ENCODE measurements at regions not wholly inside any gene's neighbourhood (a gene's known extent, or its start where the extent isn't known, plus 50 kb on each side); places are given as distances from the start of the nearest gene placed in this dataset.

- no peak for FAIRE-seq
These were observed 659.4 kb upstream of the CAMK1G start for GRCh38 chr1:208923946-208924720.

- no peak for FAIRE-seq
These were observed 658.6 kb upstream of the CAMK1G start for GRCh38 chr1:208924928-208925327.

DNA sequence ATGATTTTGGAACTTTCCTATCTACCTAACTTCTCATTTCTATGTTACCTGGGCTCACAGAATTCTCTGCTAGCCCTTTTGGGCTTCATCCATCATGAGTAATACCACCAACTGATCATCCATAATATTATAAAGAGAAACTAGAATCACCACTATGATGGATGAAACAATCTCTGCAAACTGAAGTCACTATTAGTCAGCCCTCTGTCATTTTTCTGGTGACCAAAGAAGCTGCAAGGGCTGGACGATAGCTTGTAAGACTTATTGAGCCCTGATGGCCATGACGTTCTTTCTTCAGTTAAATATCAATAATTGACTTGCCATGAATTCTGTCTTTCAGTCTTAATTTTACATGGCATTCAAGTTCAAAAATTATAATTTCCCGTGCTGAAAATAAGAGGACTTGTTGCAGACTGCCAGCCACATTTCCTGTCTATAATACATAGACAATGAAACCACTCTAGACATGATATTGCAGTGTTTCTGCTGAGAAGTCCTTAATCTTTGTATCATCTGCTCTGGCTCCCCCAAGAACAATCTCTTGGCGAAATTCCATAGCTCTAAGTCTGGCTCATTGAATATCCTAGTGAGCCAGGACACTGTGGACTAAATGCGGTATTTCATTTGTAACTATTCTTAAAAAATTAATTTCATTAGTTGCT is 655.0 kb upstream of the CAMK1G start:
- no peak for FAIRE-seq

GRCh38 chr1:208929575-208929974 is 653.9 kb upstream of the CAMK1G start:
- FAIRE-seq: no peak

GRCh38 chr1:208931936-208932335 is 651.6 kb upstream of the CAMK1G start:
- no peak for FAIRE-seq

DNA sequence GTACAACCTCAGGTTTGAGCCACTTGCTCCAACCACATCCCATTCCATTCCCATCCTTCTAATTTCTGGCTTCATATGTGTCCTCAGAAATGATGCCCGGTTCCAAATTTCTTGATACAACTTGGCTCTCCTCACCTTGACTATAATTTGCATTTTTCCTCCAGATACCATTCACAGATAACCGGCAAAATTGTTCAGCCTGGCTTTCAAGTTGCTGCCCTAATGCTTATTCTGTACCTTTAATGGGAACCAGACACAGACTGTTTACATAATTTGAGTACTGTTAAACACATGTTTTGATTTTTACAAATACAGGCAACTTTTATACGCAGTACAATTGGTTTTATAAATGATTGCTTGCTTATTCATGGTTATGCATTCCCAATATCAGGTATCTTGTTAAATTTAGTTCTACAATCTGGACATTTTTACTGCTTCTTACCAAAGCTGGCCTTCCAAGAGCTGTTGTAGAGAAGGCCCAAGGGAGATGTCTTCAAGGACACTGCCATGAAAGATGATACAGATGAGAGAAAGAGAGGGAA is 649.5 kb upstream of the CAMK1G start:
- peak; percentile 54 for FAIRE-seq

- FAIRE-seq: no peak
These were observed 648.6 kb upstream of the CAMK1G start for GRCh38 chr1:208934933-208935332.

DNA sequence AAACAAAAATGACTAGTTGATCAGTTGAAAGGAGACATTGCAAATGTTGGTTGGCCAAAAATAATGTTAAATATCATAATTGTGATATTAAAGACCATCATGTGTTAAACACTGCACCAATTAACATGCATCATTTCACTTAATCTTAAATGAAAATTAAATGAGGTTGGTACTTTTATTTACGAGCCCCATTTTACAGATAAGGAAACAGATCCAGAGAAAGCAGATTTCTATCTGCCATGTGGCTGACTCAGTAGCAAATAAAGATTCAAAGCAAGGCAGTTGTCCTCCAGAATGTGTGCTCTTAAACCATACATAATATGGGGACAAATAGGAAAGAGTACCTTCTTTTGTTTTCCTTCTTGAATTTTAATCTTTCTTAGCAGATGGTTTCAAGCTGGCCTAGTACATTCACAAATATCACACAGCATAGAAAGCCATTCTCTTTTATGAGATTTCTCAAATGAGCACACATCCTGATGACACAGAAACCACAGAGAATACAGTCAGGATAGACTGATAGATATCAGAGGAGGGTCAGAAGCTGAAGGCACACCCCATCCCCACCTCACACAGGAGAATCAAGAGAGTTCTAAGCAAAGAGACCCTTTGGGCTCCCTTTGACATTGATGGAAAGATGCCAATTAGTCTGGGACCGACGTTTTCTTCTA is 647.9 kb upstream of the CAMK1G start:
- FAIRE-seq: no peak

- FAIRE-seq: no peak
These were observed 643.9 kb upstream of the CAMK1G start for GRCh38 chr1:208939537-208940085.

DNA sequence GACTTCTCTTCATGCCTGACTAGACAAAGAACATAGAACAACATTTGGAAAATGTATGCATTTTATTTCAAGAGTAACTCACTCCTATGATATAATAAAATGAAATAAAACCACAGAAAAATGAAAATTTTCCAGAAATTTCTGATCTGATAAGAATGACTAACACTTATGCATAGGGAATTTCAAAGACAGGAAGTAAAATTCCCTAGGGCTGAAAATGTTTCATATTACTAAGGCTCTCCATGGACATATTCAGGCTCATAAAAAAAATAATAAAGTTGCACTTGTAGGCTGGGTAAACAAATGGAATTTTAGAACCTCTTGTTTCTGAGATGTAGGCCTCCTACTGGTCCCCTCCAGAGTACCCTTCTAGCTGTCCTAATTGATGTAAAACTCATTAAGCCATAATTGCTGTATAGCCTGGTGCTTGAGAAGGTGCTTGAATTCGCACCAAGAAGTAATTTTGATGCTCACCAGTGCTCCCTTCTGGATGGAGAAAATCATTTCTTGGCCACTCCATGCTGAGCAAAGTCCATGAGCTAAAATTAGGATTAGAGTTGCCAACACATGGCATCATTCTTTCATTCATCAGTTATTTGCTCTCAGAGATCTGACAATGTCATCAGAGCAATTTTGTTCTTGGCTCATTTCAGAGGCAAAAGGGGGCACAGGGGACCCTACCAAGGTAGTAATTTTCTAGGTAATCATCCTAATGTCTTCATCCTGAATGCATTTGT is 641.0 kb upstream of the CAMK1G start:
- FAIRE-seq: no peak

DNA sequence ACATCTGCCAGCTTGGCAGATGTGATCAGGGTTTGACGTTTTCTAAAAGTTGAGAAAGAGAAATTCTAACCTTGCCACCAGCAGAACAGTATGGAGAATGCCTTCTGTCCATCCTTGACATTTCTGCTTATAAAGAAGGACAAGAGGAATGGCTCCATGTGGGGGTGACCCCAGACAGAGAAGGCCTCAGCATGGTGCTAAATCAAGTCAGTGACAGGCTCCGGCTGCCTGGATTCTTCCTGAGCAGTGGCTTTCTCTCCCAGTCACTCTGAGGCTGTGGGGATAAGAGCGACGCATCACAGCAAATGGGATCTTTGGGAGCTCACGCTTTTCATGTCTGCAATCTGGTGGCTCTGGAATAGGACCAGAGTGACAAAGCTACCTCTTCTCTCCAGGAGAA is 640.2 kb upstream of the CAMK1G start:
- FAIRE-seq: no peak

GRCh38 chr1:208944981-208945451 is 638.5 kb upstream of the CAMK1G start:
- peak; percentile 29 for FAIRE-seq

- FAIRE-seq: no peak
These were observed 633.3 kb upstream of the CAMK1G start for GRCh38 chr1:208950206-208950605.

- no peak for FAIRE-seq
These were observed 632.4 kb upstream of the CAMK1G start for GRCh38 chr1:208951026-208951525.

- no peak for FAIRE-seq
These were observed 631.6 kb upstream of the CAMK1G start for GRCh38 chr1:208951908-208952307.

DNA sequence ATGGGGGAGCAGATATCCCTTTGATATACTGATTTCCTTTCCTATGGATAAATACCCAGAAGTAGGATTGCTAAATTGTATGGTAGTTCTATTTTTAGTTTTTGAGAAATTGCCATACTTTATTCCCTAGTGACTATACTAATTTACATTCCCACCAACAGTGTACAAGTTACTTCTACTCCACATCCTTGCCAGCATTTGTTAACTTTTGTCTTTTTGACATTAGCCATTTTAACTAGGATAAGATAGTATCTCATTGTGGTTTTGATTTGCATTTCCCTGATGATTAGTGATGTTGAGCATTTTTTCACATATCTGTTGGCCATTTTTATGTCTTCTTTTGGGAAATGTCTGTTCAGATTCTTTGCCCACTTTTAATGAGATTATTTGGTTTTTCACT is 620.6 kb upstream of the CAMK1G start:
- FAIRE-seq: no peak

DNA sequence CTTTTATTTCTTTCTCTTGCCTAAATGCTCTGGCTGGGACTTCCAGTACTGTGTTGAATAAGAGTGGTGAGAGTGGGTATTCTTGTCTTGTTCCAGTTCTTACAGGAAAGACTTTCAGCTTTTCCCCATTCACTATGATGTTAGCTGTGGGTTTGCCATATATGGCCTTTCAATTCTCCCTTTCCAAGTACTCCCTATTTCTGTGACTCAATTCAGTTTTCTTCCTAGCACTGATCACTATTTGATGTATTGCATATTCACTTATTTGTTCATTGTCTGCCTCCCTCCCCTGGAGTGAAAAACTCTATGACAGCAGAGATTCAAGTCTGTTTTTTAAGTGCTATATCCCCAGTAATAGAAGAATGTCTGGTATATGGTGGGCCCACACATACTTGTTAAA is 618.2 kb upstream of the CAMK1G start:
- no peak for FAIRE-seq

GRCh38 chr1:208967334-208967733 is 616.2 kb upstream of the CAMK1G start:
- FAIRE-seq: no peak

GRCh38 chr1:208974717-208975116 is 608.8 kb upstream of the CAMK1G start:
- no peak for FAIRE-seq

DNA sequence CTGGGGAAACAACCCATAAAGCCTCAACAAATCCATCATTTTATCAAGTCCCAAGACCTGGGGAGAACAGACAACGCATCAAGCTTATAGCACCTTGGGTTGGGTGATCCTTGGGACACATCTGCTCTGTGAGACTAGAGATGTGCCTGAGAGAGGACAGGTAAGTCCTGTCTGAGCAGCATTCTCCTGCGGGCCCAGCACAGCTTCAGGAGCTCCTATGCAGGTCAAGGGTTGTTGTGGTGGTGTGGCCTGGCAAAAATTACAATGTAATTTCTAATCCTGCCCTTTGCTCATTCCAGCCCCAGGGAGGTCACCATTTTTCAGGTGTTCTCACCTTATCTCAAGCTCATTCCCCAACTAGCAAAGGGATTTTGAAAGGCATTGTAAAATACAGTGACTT is 608.1 kb upstream of the CAMK1G start:
- no peak for FAIRE-seq

DNA sequence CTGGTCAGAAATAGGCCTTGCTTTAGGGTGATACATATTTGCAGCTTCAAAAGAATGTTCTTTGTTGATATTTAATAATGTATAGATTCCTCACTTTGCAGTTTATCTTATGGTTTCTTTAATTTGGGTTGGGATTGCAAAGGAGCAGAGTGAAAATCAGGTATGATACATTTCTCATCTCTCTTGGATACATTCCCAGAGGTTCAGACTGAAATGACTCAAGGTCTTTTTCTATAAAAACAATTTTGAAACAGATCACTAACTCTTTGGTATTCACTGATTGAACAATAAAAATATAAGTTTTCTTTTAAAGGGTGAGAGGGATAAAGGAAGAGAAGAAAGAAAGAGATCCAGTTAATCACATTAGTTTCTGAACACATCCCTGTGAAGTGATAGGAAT is 606.5 kb upstream of the CAMK1G start:
- no peak for FAIRE-seq

DNA sequence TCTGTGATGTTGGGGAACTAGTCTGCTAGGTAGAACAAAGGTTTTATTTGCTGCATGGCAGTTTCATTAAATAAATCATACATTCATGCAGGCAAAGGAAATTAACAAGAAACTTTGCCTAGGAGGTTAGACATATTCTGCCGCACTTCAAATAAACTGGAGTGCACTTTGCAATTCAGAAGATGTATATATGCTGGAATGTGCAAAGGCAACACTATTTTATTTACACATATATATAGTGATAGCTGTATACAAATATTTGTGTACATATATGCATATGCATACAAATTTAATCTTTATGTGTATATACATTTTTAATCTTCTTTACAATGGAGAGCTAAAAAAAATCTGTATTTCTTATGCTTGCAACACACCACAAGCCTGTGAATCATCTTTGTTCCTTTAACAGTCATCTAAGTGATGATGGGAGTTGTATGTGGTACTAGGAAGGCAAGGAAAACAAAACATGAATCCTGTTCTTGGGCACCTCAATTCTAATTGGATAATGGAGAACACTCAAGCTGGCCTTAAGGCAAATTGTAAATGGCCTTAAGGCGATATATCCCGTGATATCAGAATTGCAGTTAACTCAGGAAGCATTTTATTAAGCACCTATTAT is 605.8 kb upstream of the CAMK1G start:
- FAIRE-seq: no peak
